Gastrocnemius medialis (tissue), 4 donors: ENCODE measurements at regions not wholly inside any gene's neighbourhood (a gene's known extent, or its start where the extent isn't known, plus 50 kb on each side); places are given as distances from the start of the nearest gene placed in this dataset.

ENCODE experiments used
- ATAC-seq, 2 donors: fragments of 150-250 bp; one replicate each; pipeline ENCODE4 v1.9.1; 2016
- DNase-seq, 2 donors: peaks; one replicate each; pipeline ENCODE4 v3.0.0-alpha.2; 2019
- H3K27ac ChIP-seq, 4 donors: fragments of 200-600 bp; sonication (generic); 1 replicate in 1 of 4; 2 replicates in 3 of 4; pipeline ENCODE4 v1.5.1; 2016 to 2018; ENCODE audit warnings: mild to moderate bottlenecking in 2 of 4, moderate library complexity in 1 of 4
- H3K27me3 ChIP-seq, 3 donors: fragments of 200-600 bp; sonication (generic) in 2 of 3; 1 replicate in 1 of 3; 2 replicates in 2 of 3; pipeline versions ENCODE4 v1.5.1 to v1.6.0; 2016 to 2019; ENCODE audit warnings: mild to moderate bottlenecking in 1 of 3, moderate library complexity in 1 of 3
- H3K36me3 ChIP-seq, 2 donors: fragments of 200-600 bp; sonication (generic) in 1 of 2; one replicate each; pipeline ENCODE4 v1.5.1; 2017 to 2018
- H3K4me1 ChIP-seq, 2 donors: fragments of 200-600 bp; sonication (generic) in 1 of 2; one replicate each; pipeline ENCODE4 v1.5.1; 2016 to 2017; ENCODE audit warnings: mild to moderate bottlenecking in 2 of 2
- H3K4me3 ChIP-seq, 4 donors: fragments of 200-600 bp; sonication (generic) in 3 of 4; 1 replicate in 1 of 4; 2 replicates in 3 of 4; pipeline ENCODE4 v1.5.1; 2016 to 2019; ENCODE audit warnings: mild to moderate bottlenecking in 2 of 4
- H3K9me3 ChIP-seq, 3 donors: fragments of 200-600 bp; sonication (generic) in 2 of 3; 1 replicate in 1 of 3; 2 replicates in 2 of 3; pipeline ENCODE4 v1.5.1; 2016 to 2019
- CTCF ChIP-seq, 5 experiments: fragments of 450-650 bp in 3 of 5; fragments of 200-600 bp in 2 of 5; sonication (generic) in 2 of 5; IDR thresholded peaks in 4 of 5; conservative IDR thresholded peaks in 1 of 5; 1 replicate in 4 of 5; 2 replicates in 1 of 5; pipeline ENCODE4 v1.5.1; 2016 to 2019; ENCODE audit warnings: antibody characterized with exemption in 5 of 5, mild to moderate bottlenecking in 3 of 5, moderate library complexity in 3 of 5
- POLR2A ChIP-seq, 2 donors: fragments of 450-650 bp; IDR thresholded peaks; one replicate each; pipeline ENCODE4 v1.6.1; 2017; ENCODE audit warnings: antibody characterized with exemption in 2 of 2, mild to moderate bottlenecking in 2 of 2, moderate library complexity in 2 of 2
- in situ Hi-C, 4 donors: fragments of 200-750 bp; cut with MboI; loops; one replicate each; pipeline versions ENCODE4 v1.15.0 to v1.8.0; 2017; ENCODE audit warnings: low sequenced_read_pairs in 4 of 4
- intact Hi-C: fragments of 100-400 bp; cut with DNase I; formaldehyde crosslinking; loops from one replicate; pipeline ENCODE4 v1.15.1; 2023; ENCODE audit warnings: low total_unique reads

DNA sequence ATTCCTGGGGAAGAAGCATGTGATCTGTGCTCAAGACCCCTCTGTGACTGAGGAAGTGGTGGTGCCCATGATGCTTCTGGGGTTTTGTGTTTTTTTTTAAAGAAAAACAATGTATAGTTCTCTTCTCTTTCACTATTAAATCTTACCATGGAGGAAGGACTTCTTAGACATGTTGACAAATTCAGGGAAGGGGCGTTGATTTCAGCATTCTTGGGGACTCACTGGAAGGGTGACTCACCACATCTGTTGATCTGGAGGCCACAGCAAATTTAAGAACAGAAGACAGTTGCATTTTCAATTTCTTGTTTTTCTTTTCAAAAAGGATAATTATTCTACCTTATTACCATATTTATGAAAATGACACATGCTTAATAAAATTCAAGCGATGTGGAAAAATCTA, 152.9 kb upstream of the RTL1 start:
- DNase-seq: no peak
- in situ Hi-C loops: no loop called here
- TF ChIP-seq POLR2A (IDR thresholded peaks at IDR 0.05) (no peak), CTCF (IDR thresholded peaks at IDR 0.05 in 4 of 5, conservative IDR thresholded peaks at IDR 0.05 in 1 of 5) (no peak)
- H3K27me3 ChIP-seq: no peaks in the 10 kb centered on the region
- intact Hi-C loops: no loop called here
- no peaks in the 10 kb centered on the region for H3K9me3 ChIP-seq
- no peak for ATAC-seq
- no peaks in the 10 kb centered on the region for H3K4me1 ChIP-seq
- H3K4me3 ChIP-seq: no peak overlapping the region
- no peak overlapping the region for H3K27ac ChIP-seq
- no peaks in the 10 kb centered on the region for H3K36me3 ChIP-seq

GRCh38 chr14:101057394-101057793, 153.9 kb upstream of the RTL1 start:
- ATAC-seq (no peak), DNase-seq (no peak)
- no peaks in the 10 kb centered on the region for H3K27me3 ChIP-seq
- H3K4me3 ChIP-seq: no peak overlapping the region
- in situ Hi-C loops: no loop called here
- intact Hi-C loops: no loop called here
- H3K36me3 ChIP-seq: no peaks in the 10 kb centered on the region
- H3K9me3 ChIP-seq: no peaks in the 10 kb centered on the region
- no peaks in the 10 kb centered on the region for H3K4me1 ChIP-seq
- H3K27ac ChIP-seq: no peak overlapping the region
- TF ChIP-seq CTCF (IDR thresholded peaks at IDR 0.05 in 4 of 5, conservative IDR thresholded peaks at IDR 0.05 in 1 of 5) (no peak), POLR2A (IDR thresholded peaks at IDR 0.05) (no peak)

GRCh38 chr14:101058571-101058970, 155.0 kb upstream of the RTL1 start:
- no peaks in the 10 kb centered on the region for H3K9me3 ChIP-seq
- H3K4me1 ChIP-seq: no peaks in the 10 kb centered on the region
- in situ Hi-C loops: no loop called here
- no peak overlapping the region for H3K27ac ChIP-seq
- H3K4me3 ChIP-seq: no peak overlapping the region
- intact Hi-C loops: no loop called here
- H3K36me3 ChIP-seq: no peaks in the 10 kb centered on the region
- TF ChIP-seq CTCF (IDR thresholded peaks at IDR 0.05 in 4 of 5, conservative IDR thresholded peaks at IDR 0.05 in 1 of 5) (no peak), POLR2A (IDR thresholded peaks at IDR 0.05) (no peak)
- no peak for DNase-seq
- no peak for ATAC-seq
- no peaks in the 10 kb centered on the region for H3K27me3 ChIP-seq

DNA sequence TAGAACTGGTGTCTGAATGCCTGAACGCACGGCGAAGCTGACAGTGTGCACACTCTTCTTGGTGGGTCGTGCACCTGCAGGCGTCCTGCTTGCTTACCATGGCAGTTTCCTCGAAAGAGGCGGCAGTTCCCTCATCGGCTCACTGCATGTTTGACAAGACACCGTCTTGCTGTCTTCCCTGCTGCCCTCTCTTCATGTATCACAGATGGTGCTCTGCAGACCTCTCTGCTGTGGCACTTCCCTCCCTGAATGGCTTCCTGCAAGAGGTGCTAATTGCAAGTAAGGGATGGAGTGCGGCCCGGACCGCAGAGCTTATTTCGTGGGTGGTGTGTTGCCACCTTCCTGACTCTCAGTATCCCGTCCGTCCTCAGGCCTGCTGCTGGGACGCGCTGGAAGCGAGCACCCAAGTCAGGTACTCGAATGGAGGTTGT, 156.7 kb upstream of the RTL1 start:
- no peak for DNase-seq
- TF ChIP-seq CTCF (IDR thresholded peaks at IDR 0.05 in 4 of 5, conservative IDR thresholded peaks at IDR 0.05 in 1 of 5) (no peak), POLR2A (IDR thresholded peaks at IDR 0.05) (no peak)
- no peaks in the 10 kb centered on the region for H3K4me1 ChIP-seq

GRCh38 chr14:101061411-101062064, 158.0 kb upstream of the RTL1 start:
- no peaks in the 10 kb centered on the region for H3K36me3 ChIP-seq
- ATAC-seq (no peak), DNase-seq (no peak)
- H3K4me3 ChIP-seq: no peak overlapping the region
- no peak overlapping the region for H3K27ac ChIP-seq
- intact Hi-C loops (no loop called here), in situ Hi-C loops (no loop called here)
- H3K9me3 ChIP-seq: no peaks in the 10 kb centered on the region
- H3K27me3 ChIP-seq: no peaks in the 10 kb centered on the region
- H3K4me1 ChIP-seq: no peaks in the 10 kb centered on the region
- TF ChIP-seq CTCF (IDR thresholded peaks at IDR 0.05 in 4 of 5, conservative IDR thresholded peaks at IDR 0.05 in 1 of 5): no peak
- no peak for TF ChIP-seq POLR2A (IDR thresholded peaks at IDR 0.05)

More for the DNA sequence above, 156.7 kb upstream of the RTL1 start:
- no peaks in the 10 kb centered on the region for H3K36me3 ChIP-seq
- in situ Hi-C loops: no loop called here
- no peak overlapping the region for H3K4me3 ChIP-seq
- H3K9me3 ChIP-seq: no peaks in the 10 kb centered on the region
- no peaks in the 10 kb centered on the region for H3K27me3 ChIP-seq
- H3K27ac ChIP-seq: no peak overlapping the region
- intact Hi-C loops: no loop called here
- ATAC-seq: no peak
